CD4-positive, CD25-positive, alpha-beta regulatory T cell (primary cell): ENCODE measurements at regions not wholly inside any gene's neighbourhood (a gene's known extent, or its start where the extent isn't known, plus 50 kb on each side); places are given as distances from the start of the nearest gene placed in this dataset.
"Not testable (repeated sequence)": the region's sequence is repeated elsewhere in the genome, so short reads cannot be mapped to it uniquely, and the experiment has no call there.

Experiments
- ATAC-seq, 2 donors: fragments of 150-1000 bp; cut with Tn5 transposase; one replicate each; pipeline ENCODE4 v1.10.0; 2021; ENCODE audit warnings: low read depth in 2 of 2, moderate number of reproducible peaks in 2 of 2, moderate library complexity in 1 of 2
- DNase-seq, 3 donors: peaks; one replicate each; pipeline versions ENCODE4 v3.0.0 to v3.0.0-alpha.2; 2012 to 2022; ENCODE audit warnings: mixed read lengths in 1 of 3
- H3K27ac ChIP-seq: one replicate; pipeline ENCODE4 v1.7.0; 2013; ENCODE audit warnings: mild to moderate bottlenecking, low read length; ENCODE audit not compliant: insufficient read depth, poor library complexity, severe bottlenecking
- H3K27me3 ChIP-seq: one replicate; pipeline ENCODE4 v1.7.0; 2013; ENCODE audit warnings: low read length; ENCODE audit not compliant: control insufficient read depth, insufficient read depth
- H3K36me3 ChIP-seq: one replicate; pipeline ENCODE4 v1.7.0; 2013; ENCODE audit warnings: mild to moderate bottlenecking, low read length, moderate library complexity; ENCODE audit not compliant: control insufficient read depth, insufficient read depth
- H3K4me1 ChIP-seq: 2 replicates; pipeline ENCODE4 v1.7.0; 2013; ENCODE audit warnings: mild to moderate bottlenecking, low read length; ENCODE audit not compliant: insufficient read depth, control insufficient read depth, poor library complexity, severe bottlenecking
- H3K4me3 ChIP-seq: one replicate; pipeline ENCODE4 v1.7.0; 2013; ENCODE audit warnings: low read depth, mild to moderate bottlenecking, low read length, moderate library complexity
- H3K9me3 ChIP-seq, 2 experiments: 1 replicate in 1 of 2; 2 replicates in 1 of 2; pipeline ENCODE4 v1.7.0; 2013; ENCODE audit warnings: low read length in 2 of 2, mild to moderate bottlenecking in 1 of 2, moderate library complexity in 1 of 2; ENCODE audit not compliant: control insufficient read depth in 2 of 2
- H3K27ac Mint-ChIP-seq, 3 donors: one replicate each; pipeline ENCODE4 v1.8.0; 2020 to 2022; ENCODE audit warnings: mild to moderate bottlenecking in 3 of 3, mixed read lengths in 3 of 3, moderate library complexity in 2 of 3
- H3K27me3 Mint-ChIP-seq: one replicate; pipeline ENCODE4 v1.8.0; 2022; ENCODE audit warnings: mild to moderate bottlenecking, mixed read lengths
- H3K36me3 Mint-ChIP-seq: one replicate; pipeline ENCODE4 v1.8.0; 2020; ENCODE audit warnings: mixed read lengths
- H3K4me1 Mint-ChIP-seq, 4 donors: one replicate each; pipeline ENCODE4 v1.8.0; 2020 to 2022; ENCODE audit warnings: mixed read lengths in 4 of 4, mild to moderate bottlenecking in 1 of 4
- H3K4me3 Mint-ChIP-seq, 4 donors: one replicate each; pipeline ENCODE4 v1.8.0; 2020 to 2022; ENCODE audit warnings: mild to moderate bottlenecking in 4 of 4, mixed read lengths in 4 of 4, moderate library complexity in 3 of 4
- H3K9me3 Mint-ChIP-seq, 7 donors: one replicate each; pipeline ENCODE4 v1.8.0; 2020 to 2022; ENCODE audit warnings: mixed read lengths in 7 of 7, mild to moderate bottlenecking in 3 of 7, moderate library complexity in 2 of 7

GRCh38 chr18:66894851-66895250, 291.0 kb upstream of the CDH19 start:
- ATAC-seq, result no peak
- Mint-ChIP-seq H3K4me1 (no peaks in the 10 kb centered on the region), H3K36me3 (no peaks in the 10 kb centered on the region), H3K4me3 (no peak overlapping the region), H3K9me3 (peaks cover 0 to 10% (median 5%) of the 10 kb centered on the region in 7 donors), H3K27me3 (no peaks in the 10 kb centered on the region), H3K27ac (no peak overlapping the region)
- H3K4me1 ChIP-seq, result no peaks in the 10 kb centered on the region
- H3K9me3 ChIP-seq, result peaks cover 0 to 4% of the 10 kb centered on the region in 2 experiments
- H3K4me3 ChIP-seq, result no peak overlapping the region
- H3K36me3 ChIP-seq, result no peaks in the 10 kb centered on the region
- DNase-seq, result no peak
- H3K27ac ChIP-seq, result no peak overlapping the region
- H3K27me3 ChIP-seq, result no peaks in the 10 kb centered on the region

- peaks cover 0 to 10% (median 3%) of the 10 kb centered on the region in 7 donors for H3K9me3 Mint-ChIP-seq
- H3K9me3 ChIP-seq, H3K27ac Mint-ChIP-seq, H3K36me3 Mint-ChIP-seq, H3K27me3 ChIP-seq, H3K27me3 Mint-ChIP-seq, H3K4me1 Mint-ChIP-seq, DNase-seq, H3K4me3 ChIP-seq, H3K27ac ChIP-seq, H3K36me3 ChIP-seq, ATAC-seq, H3K4me3 Mint-ChIP-seq, H3K4me1 ChIP-seq: not testable (repeated sequence)
Measured at GRCh38 chr18:66892388-66892787, 288.5 kb upstream of the CDH19 start.

- no peaks in the 10 kb centered on the region for H3K27me3 ChIP-seq
- H3K4me1 Mint-ChIP-seq, result no peaks in the 10 kb centered on the region
- H3K4me1 ChIP-seq, result no peaks in the 10 kb centered on the region
- DNase-seq (no peak), ATAC-seq (no peak)
- no peak overlapping the region for H3K27ac Mint-ChIP-seq
- no peak overlapping the region for H3K4me3 Mint-ChIP-seq
- H3K36me3 ChIP-seq, result no peaks in the 10 kb centered on the region
- H3K27ac ChIP-seq, result no peak overlapping the region
- H3K9me3 Mint-ChIP-seq, result peaks cover 0 to under 1% (median under 1%) of the 10 kb centered on the region in 7 donors
- H3K9me3 ChIP-seq, result no peaks in the 10 kb centered on the region
- no peak overlapping the region for H3K4me3 ChIP-seq
- no peaks in the 10 kb centered on the region for H3K27me3 Mint-ChIP-seq
- no peaks in the 10 kb centered on the region for H3K36me3 Mint-ChIP-seq
Measured at GRCh38 chr18:66874812-66875474, 271.1 kb upstream of the CDH19 start.

- H3K27me3 Mint-ChIP-seq, result no peaks in the 10 kb centered on the region
- H3K4me1 Mint-ChIP-seq, result no peaks in the 10 kb centered on the region
- Histone ChIP-seq H3K9me3 (no peaks in the 10 kb centered on the region), H3K27me3 (no peaks in the 10 kb centered on the region), H3K36me3 (no peaks in the 10 kb centered on the region), H3K4me3 (no peak overlapping the region), H3K27ac (no peak overlapping the region), H3K4me1 (no peaks in the 10 kb centered on the region)
- no peak overlapping the region for H3K27ac Mint-ChIP-seq
- no peaks in the 10 kb centered on the region for H3K36me3 Mint-ChIP-seq
- no peak for ATAC-seq
- DNase-seq, result no peak
- H3K4me3 Mint-ChIP-seq, result no peak overlapping the region
- H3K9me3 Mint-ChIP-seq, result peaks cover 0 to 4% (median 2%) of the 10 kb centered on the region in 7 donors
Measured at GRCh38 chr18:66874375-66874774, 270.5 kb upstream of the CDH19 start.

- no peak overlapping the region for H3K27ac ChIP-seq
- no peaks in the 10 kb centered on the region for H3K4me1 ChIP-seq
- DNase-seq (no peak), ATAC-seq (no peak)
- no peaks in the 10 kb centered on the region for H3K36me3 ChIP-seq
- no peak overlapping the region for H3K4me3 ChIP-seq
- H3K27me3 Mint-ChIP-seq, result no peaks in the 10 kb centered on the region
- H3K9me3 ChIP-seq, result no peaks in the 10 kb centered on the region
- H3K36me3 Mint-ChIP-seq, result no peaks in the 10 kb centered on the region
- H3K4me1 Mint-ChIP-seq, result no peaks in the 10 kb centered on the region
- no peaks in the 10 kb centered on the region for H3K27me3 ChIP-seq
- peaks cover 0 to 6% (median 2%) of the 10 kb centered on the region in 7 donors for H3K9me3 Mint-ChIP-seq
- no peak overlapping the region for H3K4me3 Mint-ChIP-seq
- no peak overlapping the region for H3K27ac Mint-ChIP-seq
Measured at GRCh38 chr18:66873899-66874298, 270.0 kb upstream of the CDH19 start.

- Mint-ChIP-seq H3K36me3 (no peaks in the 10 kb centered on the region), H3K27ac (no peak overlapping the region), H3K4me1 (no peaks in the 10 kb centered on the region), H3K9me3 (peaks cover 0 to 6% (median 2%) of the 10 kb centered on the region in 7 donors), H3K27me3 (no peaks in the 10 kb centered on the region), H3K4me3 (no peak overlapping the region)
- Histone ChIP-seq H3K4me3 (no peak overlapping the region), H3K9me3 (no peaks in the 10 kb centered on the region), H3K27me3 (no peaks in the 10 kb centered on the region), H3K4me1 (no peaks in the 10 kb centered on the region), H3K36me3 (no peaks in the 10 kb centered on the region), H3K27ac (no peak overlapping the region)
- no peak for ATAC-seq
- DNase-seq, result no peak
Measured at GRCh38 chr18:66872277-66872676, 268.4 kb upstream of the CDH19 start.

- no peak overlapping the region for H3K27ac Mint-ChIP-seq
Measured at GRCh38 chr18:66867653-66868052, 263.8 kb upstream of the CDH19 start.

GRCh38 chr18:66866427-66866940, 262.6 kb upstream of the CDH19 start:
- not testable (repeated sequence) for H3K9me3 Mint-ChIP-seq, H3K9me3 ChIP-seq, H3K27ac ChIP-seq, H3K36me3 Mint-ChIP-seq, H3K4me1 Mint-ChIP-seq, H3K4me3 ChIP-seq, DNase-seq, H3K4me1 ChIP-seq, H3K36me3 ChIP-seq, H3K27ac Mint-ChIP-seq, H3K27me3 Mint-ChIP-seq, ATAC-seq, H3K4me3 Mint-ChIP-seq, H3K27me3 ChIP-seq

More at GRCh38 chr18:66867653-66868052, 263.8 kb upstream of the CDH19 start:
- H3K27ac ChIP-seq, result no peak overlapping the region
- no peaks in the 10 kb centered on the region for H3K36me3 ChIP-seq
- H3K4me3 Mint-ChIP-seq, result peak overlapping the region in 1 of 4 donors; percentile 7
- ATAC-seq (no peak), DNase-seq (no peak)
- H3K4me1 Mint-ChIP-seq, result no peaks in the 10 kb centered on the region
- H3K27me3 ChIP-seq, result no peaks in the 10 kb centered on the region
- no peaks in the 10 kb centered on the region for H3K27me3 Mint-ChIP-seq
- no peaks in the 10 kb centered on the region for H3K4me1 ChIP-seq
- no peak overlapping the region for H3K4me3 ChIP-seq
- H3K9me3 Mint-ChIP-seq, result peaks cover 0 to 8% (median 3%) of the 10 kb centered on the region in 7 donors
- no peaks in the 10 kb centered on the region for H3K36me3 Mint-ChIP-seq
- no peaks in the 10 kb centered on the region for H3K9me3 ChIP-seq
